ENCODE measurements at regions not wholly inside any gene's neighbourhood (a gene's known extent, or its start where the extent isn't known, plus 50 kb on each side); places are given as distances from the start of the nearest gene placed in this dataset.

GRCh38 chr7:135803143-135803542, 54.5 kb upstream of the FAM180A start:
- DNase-seq (ENCODE audit: low read depth): no peak
- ChIA-PET POLR2A (no interaction called here), CTCF (interaction anchor here (1.0 to 5.2 kb wide), 3 partner anchors 172 to 1789 kb away, joined by 3 to 59 read pairs (median 3); no protein-coding TSS in a partner anchor)
- H3K27me3 ChIP-seq (ENCODE audit: control insufficient read depth, insufficient read depth, low read length): no peaks in the 10 kb centered on the region
- TF ChIP-seq CTCF (IDR thresholded peaks at IDR 0.05; ENCODE audit: insufficient read depth, low read depth, low read length): no peak
- H3K4me3 ChIP-seq (ENCODE audit: low read depth, low read length): no peak overlapping the region
- no peaks in the 10 kb centered on the region for H3K36me3 ChIP-seq (ENCODE audit: control insufficient read depth, insufficient read depth, low read length)

GRCh38 chr7:135802697-135803096, 54.1 kb upstream of the FAM180A start:
- Histone ChIP-seq H3K36me3 (ENCODE audit: control insufficient read depth, insufficient read depth, low read length) (no peaks in the 10 kb centered on the region), H3K4me3 (ENCODE audit: low read depth, low read length) (no peak overlapping the region), H3K27me3 (ENCODE audit: control insufficient read depth, insufficient read depth, low read length) (no peaks in the 10 kb centered on the region)
- ChIA-PET CTCF (interaction anchor here (2.9 to 5.2 kb wide), 2 partner anchors 197 to 206 kb away, joined by 9 to 59 read pairs; no protein-coding TSS in a partner anchor), POLR2A (no interaction called here)
- no peak for TF ChIP-seq CTCF (IDR thresholded peaks at IDR 0.05; ENCODE audit: insufficient read depth, low read depth, low read length)
- DNase-seq (ENCODE audit: low read depth): no peak

- no peak overlapping the region for H3K4me3 ChIP-seq (ENCODE audit: low read depth, low read length)
- TF ChIP-seq CTCF (IDR thresholded peaks at IDR 0.05; ENCODE audit: insufficient read depth, low read depth, low read length): no peak
- ChIA-PET POLR2A (no interaction called here), CTCF (interaction anchor here (1.1 to 10.6 kb wide), 11 partner anchors 14 to 313 kb away, joined by 3 to 112 read pairs (median 8); partner anchors contain the start of gene STMP1)
- DNase-seq (ENCODE audit: low read depth): no peak
- no peaks in the 10 kb centered on the region for H3K36me3 ChIP-seq (ENCODE audit: control insufficient read depth, insufficient read depth, low read length)
- no peaks in the 10 kb centered on the region for H3K27me3 ChIP-seq (ENCODE audit: control insufficient read depth, insufficient read depth, low read length)
These were observed 53.3 kb upstream of the FAM180A start for GRCh38 chr7:135801877-135802276.

GRCh38 chr7:135801045-135801693, 52.6 kb upstream of the FAM180A start:
- H3K27me3 ChIP-seq (ENCODE audit: control insufficient read depth, insufficient read depth, low read length): no peaks in the 10 kb centered on the region
- H3K4me3 ChIP-seq (ENCODE audit: low read depth, low read length): no peak overlapping the region
- DNase-seq (ENCODE audit: low read depth): no peak
- no peaks in the 10 kb centered on the region for H3K36me3 ChIP-seq (ENCODE audit: control insufficient read depth, insufficient read depth, low read length)
- TF ChIP-seq CTCF (IDR thresholded peaks at IDR 0.05; ENCODE audit: insufficient read depth, low read depth, low read length): peak; percentile 80
- ChIA-PET CTCF (interaction anchor here (0.6 to 10.6 kb wide), 24 partner anchors 9 to 314 kb away, joined by 3 to 112 read pairs (median 4); partner anchors contain the start of gene STMP1), POLR2A (no interaction called here)

- H3K27me3 ChIP-seq (ENCODE audit: control insufficient read depth, insufficient read depth, low read length): no peaks in the 10 kb centered on the region
These were observed 51.9 kb upstream of the FAM180A start for GRCh38 chr7:135800560-135800959.

More at GRCh38 chr7:135800560-135800959, 51.9 kb upstream of the FAM180A start:
- no peak for TF ChIP-seq CTCF (IDR thresholded peaks at IDR 0.05; ENCODE audit: insufficient read depth, low read depth, low read length)
- no peak overlapping the region for H3K4me3 ChIP-seq (ENCODE audit: low read depth, low read length)
- H3K36me3 ChIP-seq (ENCODE audit: control insufficient read depth, insufficient read depth, low read length): no peaks in the 10 kb centered on the region
- no peak for DNase-seq (ENCODE audit: low read depth)
- ChIA-PET POLR2A (no interaction called here), CTCF (interaction anchor here (0.6 to 10.6 kb wide), 25 partner anchors 9 to 254 kb away, joined by 3 to 112 read pairs (median 4); partner anchors contain the start of gene STMP1)

Measured in BJ (cell line).